Natural killer cell treated with Interleukin-12 subunit alpha and Interleukin-12 subunit beta and Interleukin-15 and Interleukin-18, amount 100 ng/mL, for 72 hours (primary cell): ENCODE measurements at regions not wholly inside any gene's neighbourhood (a gene's known extent, or its start where the extent isn't known, plus 50 kb on each side); places are given as distances from the start of the nearest gene placed in this dataset.
"Not testable (repeated sequence)": the region's sequence is repeated elsewhere in the genome, so short reads cannot be mapped to it uniquely, and the experiment has no call there.

ENCODE experiments used
- ATAC-seq, 2 donors: fragments of 150-1000 bp; cut with Tn5 transposase in 1 of 2; sonication (Bioruptor Pico), chemical (Tn5 transposase) in 1 of 2; 2 replicates each; pipeline ENCODE4 v1.10.0; 2021
- DNase-seq: peaks from one replicate; pipeline ENCODE4 v3.0.0; 2022; ENCODE audit warnings: low spot score
- H3K27ac Mint-ChIP-seq, 2 donors: 1 replicate in 1 of 2; 2 replicates in 1 of 2; pipeline ENCODE4 v1.8.0; 2022; ENCODE audit warnings: mixed read lengths in 2 of 2, mild to moderate bottlenecking in 1 of 2, moderate library complexity in 1 of 2
- H3K27me3 Mint-ChIP-seq, 2 donors: 1 replicate in 1 of 2; 2 replicates in 1 of 2; pipeline ENCODE4 v1.8.0; 2022; ENCODE audit warnings: mixed read lengths in 2 of 2
- H3K36me3 Mint-ChIP-seq: one replicate; pipeline ENCODE4 v1.8.0; 2022; ENCODE audit warnings: mixed read lengths
- H3K4me1 Mint-ChIP-seq, 2 donors: 1 replicate in 1 of 2; 2 replicates in 1 of 2; pipeline ENCODE4 v1.8.0; 2022; ENCODE audit warnings: low read depth in 2 of 2, mixed read lengths in 2 of 2, mild to moderate bottlenecking in 1 of 2
- H3K4me3 Mint-ChIP-seq: one replicate; pipeline ENCODE4 v1.8.0; 2022; ENCODE audit warnings: mixed read lengths
- H3K9me3 Mint-ChIP-seq: 2 replicates; pipeline ENCODE4 v1.8.0; 2022; ENCODE audit warnings: mixed read lengths

- Mint-ChIP-seq H3K4me1 (no peaks in the 10 kb centered on the region), H3K9me3 (no peaks in the 10 kb centered on the region), H3K27ac (no peak overlapping the region), H3K36me3 (no peaks in the 10 kb centered on the region), H3K4me3 (no peak overlapping the region), H3K27me3 (peaks cover 4 to 15% of the 10 kb centered on the region in 2 donors)
- DNase-seq (no peak), ATAC-seq (no peak)
Measured at GRCh38 chr14:71762575-71762974, 169.7 kb upstream of the RGS6 start.

GRCh38 chr14:71764701-71765382 is 167.4 kb upstream of the RGS6 start:
- peaks cover 4 to 18% of the 10 kb centered on the region in 2 donors for H3K27me3 Mint-ChIP-seq
- DNase-seq (no peak), ATAC-seq (no peak)
- no peak overlapping the region for H3K27ac Mint-ChIP-seq
- H3K9me3 Mint-ChIP-seq, result no peaks in the 10 kb centered on the region
- H3K4me1 Mint-ChIP-seq, result no peaks in the 10 kb centered on the region
- H3K4me3 Mint-ChIP-seq, result no peak overlapping the region
- H3K36me3 Mint-ChIP-seq, result no peaks in the 10 kb centered on the region

GRCh38 chr14:71765505-71765904 is 166.7 kb upstream of the RGS6 start:
- Mint-ChIP-seq H3K9me3 (no peaks in the 10 kb centered on the region), H3K4me3 (no peak overlapping the region), H3K36me3 (no peaks in the 10 kb centered on the region), H3K27me3 (peaks cover 4 to 19% of the 10 kb centered on the region in 2 donors), H3K27ac (no peak overlapping the region), H3K4me1 (no peaks in the 10 kb centered on the region)
- no peak for DNase-seq
- no peak for ATAC-seq

- DNase-seq (no peak), ATAC-seq (no peak)
- peaks cover 13 to 52% of the 10 kb centered on the region in 2 donors for H3K27me3 Mint-ChIP-seq
- no peak overlapping the region for H3K27ac Mint-ChIP-seq
- H3K36me3 Mint-ChIP-seq, result peaks cover 14% of the 10 kb centered on the region
- no peaks in the 10 kb centered on the region for H3K9me3 Mint-ChIP-seq
- H3K4me3 Mint-ChIP-seq, result no peak overlapping the region
- no peaks in the 10 kb centered on the region for H3K4me1 Mint-ChIP-seq
Measured at GRCh38 chr14:71770431-71770830, 161.8 kb upstream of the RGS6 start.

GRCh38 chr14:71771421-71771820 is 160.8 kb upstream of the RGS6 start:
- Mint-ChIP-seq H3K36me3 (peaks cover 15% of the 10 kb centered on the region), H3K27me3 (peaks cover 13 to 45% of the 10 kb centered on the region in 2 donors)
- not testable (repeated sequence) for H3K27ac Mint-ChIP-seq, ATAC-seq, DNase-seq, H3K4me3 Mint-ChIP-seq, H3K4me1 Mint-ChIP-seq, H3K9me3 Mint-ChIP-seq

- Mint-ChIP-seq H3K36me3 (peaks cover 15% of the 10 kb centered on the region), H3K27me3 (peaks cover 17 to 45% of the 10 kb centered on the region in 2 donors)
- H3K9me3 Mint-ChIP-seq, H3K27ac Mint-ChIP-seq, H3K4me1 Mint-ChIP-seq, ATAC-seq, DNase-seq, H3K4me3 Mint-ChIP-seq: not testable (repeated sequence)
Measured at GRCh38 chr14:71771996-71772395, 160.2 kb upstream of the RGS6 start.

- peaks cover 25 to 48% of the 10 kb centered on the region in 2 donors for H3K27me3 Mint-ChIP-seq
- H3K4me1 Mint-ChIP-seq, result peaks cover 7 to 13% of the 10 kb centered on the region in 2 donors
- no peak for ATAC-seq
- H3K9me3 Mint-ChIP-seq, result no peaks in the 10 kb centered on the region
- peaks cover 15% of the 10 kb centered on the region for H3K36me3 Mint-ChIP-seq
- no peak for DNase-seq
- H3K27ac Mint-ChIP-seq, result no peak overlapping the region
- no peak overlapping the region for H3K4me3 Mint-ChIP-seq
Measured at GRCh38 chr14:71773898-71774481, 158.2 kb upstream of the RGS6 start.

- ATAC-seq (peak; percentile 82 to 90), DNase-seq (no peak)
- no peaks in the 10 kb centered on the region for H3K9me3 Mint-ChIP-seq
- peaks cover 15% of the 10 kb centered on the region for H3K36me3 Mint-ChIP-seq
- H3K4me3 Mint-ChIP-seq, result peak overlapping the region; percentile 10
- peaks cover 7 to 13% of the 10 kb centered on the region in 2 donors for H3K4me1 Mint-ChIP-seq
- peak overlapping the region in 1 of 2 donors; percentile 2 for H3K27ac Mint-ChIP-seq
- peaks cover 30 to 44% of the 10 kb centered on the region in 2 donors for H3K27me3 Mint-ChIP-seq
Measured at GRCh38 chr14:71776471-71777360, 155.5 kb upstream of the RGS6 start.

- peaks cover 7 to 13% of the 10 kb centered on the region in 2 donors for H3K4me1 Mint-ChIP-seq
- ATAC-seq (no peak), DNase-seq (no peak)
- no peaks in the 10 kb centered on the region for H3K9me3 Mint-ChIP-seq
- H3K4me3 Mint-ChIP-seq, result no peak overlapping the region
- peaks cover 5% of the 10 kb centered on the region for H3K36me3 Mint-ChIP-seq
- no peak overlapping the region for H3K27ac Mint-ChIP-seq
- H3K27me3 Mint-ChIP-seq, result peaks cover 19 to 22% of the 10 kb centered on the region in 2 donors
Measured at GRCh38 chr14:71780075-71780474, 152.2 kb upstream of the RGS6 start.

GRCh38 chr14:71780822-71781221 is 151.4 kb upstream of the RGS6 start:
- no peak for DNase-seq
- Mint-ChIP-seq H3K9me3 (no peaks in the 10 kb centered on the region), H3K4me3 (no peak overlapping the region), H3K4me1 (peaks cover 7 to 13% of the 10 kb centered on the region in 2 donors), H3K27me3 (peaks cover 15 to 19% of the 10 kb centered on the region in 2 donors), H3K36me3 (no peaks in the 10 kb centered on the region), H3K27ac (no peak overlapping the region)
- no peak for ATAC-seq

- Mint-ChIP-seq H3K9me3 (no peaks in the 10 kb centered on the region), H3K4me1 (no peaks in the 10 kb centered on the region)
- no peak for ATAC-seq
Measured at GRCh38 chr14:71783088-71783487, 149.1 kb upstream of the RGS6 start.

GRCh38 chr14:71783786-71784185 is 148.4 kb upstream of the RGS6 start:
- Mint-ChIP-seq H3K27ac (no peak overlapping the region), H3K36me3 (no peaks in the 10 kb centered on the region), H3K4me3 (no peak overlapping the region), H3K27me3 (peaks cover 14% of the 10 kb centered on the region in 2 donors), H3K4me1 (no peaks in the 10 kb centered on the region), H3K9me3 (no peaks in the 10 kb centered on the region)
- DNase-seq (no peak), ATAC-seq (no peak)

More at GRCh38 chr14:71783088-71783487, 149.1 kb upstream of the RGS6 start:
- Mint-ChIP-seq H3K27ac (no peak overlapping the region), H3K4me3 (no peak overlapping the region), H3K27me3 (peaks cover 13 to 15% of the 10 kb centered on the region in 2 donors), H3K36me3 (no peaks in the 10 kb centered on the region)
- no peak for DNase-seq

- peaks cover 4% of the 10 kb centered on the region for H3K36me3 Mint-ChIP-seq
- no peak overlapping the region for H3K27ac Mint-ChIP-seq
- no peak for ATAC-seq
- H3K9me3 Mint-ChIP-seq, result no peaks in the 10 kb centered on the region
- peaks cover 15 to 18% of the 10 kb centered on the region in 2 donors for H3K27me3 Mint-ChIP-seq
- no peaks in the 10 kb centered on the region for H3K4me1 Mint-ChIP-seq
- DNase-seq, result no peak
- H3K4me3 Mint-ChIP-seq, result no peak overlapping the region
Measured at GRCh38 chr14:71789005-71789404, 143.2 kb upstream of the RGS6 start.

- H3K4me1 Mint-ChIP-seq, result peaks cover 0 to 2% of the 10 kb centered on the region in 2 donors
- no peak overlapping the region for H3K4me3 Mint-ChIP-seq
- DNase-seq (no peak), ATAC-seq (no peak)
- H3K27ac Mint-ChIP-seq, result no peak overlapping the region
- H3K27me3 Mint-ChIP-seq, result peaks cover 18 to 38% of the 10 kb centered on the region in 2 donors
- no peaks in the 10 kb centered on the region for H3K9me3 Mint-ChIP-seq
- H3K36me3 Mint-ChIP-seq, result no peaks in the 10 kb centered on the region
Measured at GRCh38 chr14:71799841-71800240, 132.4 kb upstream of the RGS6 start.
